Transverse colon (tissue), 4 donors: ENCODE measurements at regions not wholly inside any gene's neighbourhood (a gene's known extent, or its start where the extent isn't known, plus 50 kb on each side); places are given as distances from the start of the nearest gene placed in this dataset.

Source experiments
- CTCF ChIP-seq, 5 experiments: fragments of 200-600 bp in 3 of 5; fragments of 450-650 bp in 2 of 5; sonication (generic) in 3 of 5; IDR thresholded peaks; 1 replicate in 2 of 5; 2 replicates in 3 of 5; pipeline ENCODE4 v1.5.1; 2016 to 2017; ENCODE audit warnings: antibody characterized with exemption in 5 of 5, inconsistent platforms in 3 of 5, mild to moderate bottlenecking in 2 of 5, moderate library complexity in 1 of 5
- EP300 ChIP-seq: sonication (generic); formaldehyde crosslinking; IDR thresholded peaks from one replicate; pipeline ENCODE4 v1.6.1; 2017; ENCODE audit warnings: antibody characterized with exemption, low read depth
- POLR2A ChIP-seq: fragments of 450-650 bp; IDR thresholded peaks from one replicate; pipeline ENCODE4 v1.6.1; 2016; ENCODE audit warnings: antibody characterized with exemption, mild to moderate bottlenecking, moderate library complexity
- POLR2AphosphoS5 ChIP-seq, 3 donors: sonication (generic); formaldehyde crosslinking; IDR thresholded peaks; one replicate each; pipeline ENCODE4 v1.6.1; 2016; ENCODE audit warnings: antibody characterized with exemption in 3 of 3

- TF ChIP-seq POLR2A (no peak), EP300 (no peak), CTCF (IDR thresholded peaks at IDR 0.05) (no peak), POLR2AphosphoS5 (IDR thresholded peaks at IDR 0.05) (no peak)
Measured at GRCh38 chr5:33271606-33272005, 169.2 kb upstream of the TARS1 start.
